Fibroblast of skin of scalp (primary cell): ENCODE measurements at regions not wholly inside any gene's neighbourhood (a gene's known extent, or its start where the extent isn't known, plus 50 kb on each side); places are given as distances from the start of the nearest gene placed in this dataset.

Experiments used
- DNase-seq: peaks from one replicate; pipeline ENCODE4 v3.0.0-alpha.2; 2013

GRCh38 chr1:238895911-238896310 lies 490.5 kb upstream of the CHRM3 start:
- no peak for DNase-seq

GRCh38 chr1:238892612-238893011 lies 493.8 kb upstream of the CHRM3 start:
- DNase-seq: no peak

GRCh38 chr1:238861342-238862066 lies 524.9 kb upstream of the CHRM3 start:
- DNase-seq: no peak

- no peak for DNase-seq
Measured at GRCh38 chr1:238833919-238834318, 552.4 kb upstream of the CHRM3 start.

- no peak for DNase-seq
Measured at GRCh38 chr1:238832106-238832505, 554.3 kb upstream of the CHRM3 start.

GRCh38 chr1:238830036-238830611 lies 556.2 kb upstream of the CHRM3 start:
- no peak for DNase-seq

- DNase-seq: no peak
Measured at GRCh38 chr1:238826891-238827290, 559.5 kb upstream of the CHRM3 start.

GRCh38 chr1:238823416-238823815 lies 563.0 kb upstream of the CHRM3 start:
- no peak for DNase-seq

- no peak for DNase-seq
Measured at GRCh38 chr1:238811211-238811879, 575.0 kb upstream of the CHRM3 start.

- no peak for DNase-seq
Measured at GRCh38 chr1:238790882-238791281, 595.5 kb upstream of the CHRM3 start.

GRCh38 chr1:238789916-238790667 lies 596.3 kb upstream of the CHRM3 start:
- DNase-seq: no peak

- DNase-seq: no peak
Measured at GRCh38 chr1:238787471-238787870, 598.9 kb upstream of the CHRM3 start.

- DNase-seq: no peak
Measured at GRCh38 chr1:238783633-238784032, 602.7 kb upstream of the CHRM3 start.

- peak; percentile 36 for DNase-seq
Measured at GRCh38 chr1:238779716-238780115, 606.7 kb upstream of the CHRM3 start.

- DNase-seq: peak; percentile 44
Measured at GRCh38 chr1:238778113-238778512, 608.3 kb upstream of the CHRM3 start.

- DNase-seq: peak; percentile 38
Measured at GRCh38 chr1:238777551-238777950, 608.8 kb upstream of the CHRM3 start.

GRCh38 chr1:238776126-238776525 lies 610.2 kb upstream of the CHRM3 start:
- peak; percentile 29 for DNase-seq

- DNase-seq: peak; percentile 59
Measured at GRCh38 chr1:238772322-238772721, 614.0 kb upstream of the CHRM3 start.

- DNase-seq: no peak
Measured at GRCh38 chr1:238767321-238767720, 619.0 kb upstream of the CHRM3 start.

GRCh38 chr1:238764779-238765178 lies 621.6 kb upstream of the CHRM3 start:
- DNase-seq: no peak

GRCh38 chr1:238753252-238753651 lies 633.1 kb upstream of the CHRM3 start:
- no peak for DNase-seq

- peak; percentile 54 for DNase-seq
Measured at GRCh38 chr1:238752327-238752726, 634.0 kb upstream of the CHRM3 start.

GRCh38 chr1:238745069-238745468 lies 641.3 kb upstream of the CHRM3 start:
- DNase-seq: no peak
